H9 (cell line): ENCODE measurements at regions not wholly inside any gene's neighbourhood (a gene's known extent, or its start where the extent isn't known, plus 50 kb on each side); places are given as distances from the start of the nearest gene placed in this dataset.

ENCODE experiments used
- DNase-seq: peaks from one replicate; pipeline ENCODE4 v3.0.0-alpha.2; 2017
- H2AFZ ChIP-seq: one replicate; pipeline ENCODE4 v1.6.1; 2013; ENCODE audit warnings: mild to moderate bottlenecking, low read length, control low read depth, moderate library complexity
- H2AK5ac ChIP-seq: 2 replicates; pipeline ENCODE4 v1.6.1; 2013; ENCODE audit warnings: low read length, control low read depth, mixed read lengths; ENCODE audit not compliant: insufficient read length
- H2BK120ac ChIP-seq: one replicate; pipeline ENCODE4 v1.6.1; 2013; ENCODE audit warnings: low read depth, mild to moderate bottlenecking, low read length, control low read depth, inconsistent platforms; ENCODE audit not compliant: poor library complexity, severe bottlenecking
- H2BK12ac ChIP-seq: 2 replicates; pipeline ENCODE4 v1.6.1; 2013; ENCODE audit warnings: low read length, control low read depth, mixed read lengths, low read depth; ENCODE audit not compliant: insufficient read length
- H2BK15ac ChIP-seq: 2 replicates; pipeline ENCODE4 v1.6.1; 2013; ENCODE audit warnings: low read depth, low read length, control low read depth
- H2BK20ac ChIP-seq: one replicate; pipeline ENCODE4 v1.6.1; 2013; ENCODE audit warnings: low read depth, mild to moderate bottlenecking, low read length, control low read depth, inconsistent platforms; ENCODE audit not compliant: poor library complexity, severe bottlenecking
- H2BK5ac ChIP-seq: 2 replicates; pipeline ENCODE4 v1.6.1; 2013; ENCODE audit warnings: low read length, control low read depth, mixed read lengths; ENCODE audit not compliant: insufficient read length
- H3K14ac ChIP-seq: 2 replicates; pipeline ENCODE4 v1.6.1; 2013; ENCODE audit warnings: low read length, control low read depth; ENCODE audit not compliant: insufficient read depth
- H3K18ac ChIP-seq: 2 replicates; pipeline ENCODE4 v1.6.1; 2013; ENCODE audit warnings: low read depth, mild to moderate bottlenecking, mixed read lengths, low read length, control low read depth; ENCODE audit not compliant: insufficient read length
- H3K23ac ChIP-seq: 2 replicates; pipeline ENCODE4 v1.6.1; 2013; ENCODE audit warnings: low read length, control low read depth, mixed read lengths, low read depth; ENCODE audit not compliant: insufficient read length
- H3K23me2 ChIP-seq: 2 replicates; pipeline ENCODE4 v1.6.1; 2013; ENCODE audit warnings: low read depth, mild to moderate bottlenecking, mixed read lengths, low read length, control low read depth; ENCODE audit not compliant: insufficient read length, poor library complexity, severe bottlenecking
- H3K27ac ChIP-seq: 2 replicates; pipeline ENCODE4 v1.5.1; 2013; ENCODE audit warnings: low read length, control low read depth, mixed read lengths, low read depth; ENCODE audit not compliant: insufficient read length
- H3K27me3 ChIP-seq: 2 replicates; pipeline ENCODE4 v1.6.1; 2013; ENCODE audit warnings: low read length, control low read depth, inconsistent platforms; ENCODE audit not compliant: insufficient read depth
- H3K4ac ChIP-seq: 2 replicates; pipeline ENCODE4 v1.6.1; 2013; ENCODE audit warnings: low read depth, mild to moderate bottlenecking, control low read depth, inconsistent platforms, low read length, moderate library complexity
- H3K4me1 ChIP-seq: 2 replicates; pipeline ENCODE4 v1.6.1; 2013; ENCODE audit warnings: low read length, control low read depth, inconsistent platforms; ENCODE audit not compliant: insufficient read depth
- H3K4me2 ChIP-seq: 2 replicates; pipeline ENCODE4 v1.6.1; 2013; ENCODE audit warnings: low read length, control low read depth, mixed read lengths; ENCODE audit not compliant: insufficient read length, insufficient read depth
- H3K56ac ChIP-seq: 2 replicates; pipeline ENCODE4 v1.6.1; 2013; ENCODE audit warnings: low read depth, mild to moderate bottlenecking, mixed read lengths, low read length, control low read depth; ENCODE audit not compliant: insufficient read length
- H3K79me1 ChIP-seq: 2 replicates; pipeline ENCODE4 v1.6.1; 2013; ENCODE audit warnings: low read depth, mild to moderate bottlenecking, moderate library complexity, low read length, control low read depth, inconsistent platforms; ENCODE audit not compliant: insufficient read depth, poor library complexity, severe bottlenecking
- H3K79me2 ChIP-seq: 2 replicates; pipeline ENCODE4 v1.6.1; 2013; ENCODE audit warnings: low read length, control low read depth, inconsistent platforms; ENCODE audit not compliant: insufficient read depth
- H3K9ac ChIP-seq: 2 replicates; pipeline ENCODE4 v1.6.1; 2013; ENCODE audit warnings: low read length, control low read depth, mixed read lengths; ENCODE audit not compliant: insufficient read length; ENCODE audit errors: extremely low read depth
- H3K9me3 ChIP-seq: one replicate; pipeline ENCODE4 v1.6.1; 2013; ENCODE audit warnings: low read depth, low read length, inconsistent platforms; ENCODE audit not compliant: control insufficient read depth
- H3T11ph ChIP-seq: one replicate; pipeline ENCODE4 v1.6.1; 2013; ENCODE audit warnings: mild to moderate bottlenecking, low read length, control low read depth, inconsistent platforms
- H4K20me1 ChIP-seq: one replicate; pipeline ENCODE4 v1.6.1; 2013; ENCODE audit not compliant: control insufficient read depth, insufficient read length, insufficient read depth
- H4K5ac ChIP-seq: 2 replicates; pipeline ENCODE4 v1.6.1; 2013; ENCODE audit warnings: low read depth, mild to moderate bottlenecking, mixed read lengths, low read length, control low read depth; ENCODE audit not compliant: insufficient read length
- H4K8ac ChIP-seq: replicated peaks from 2 replicates; pipeline ENCODE4 v1.6.1; 2013; ENCODE audit warnings: low read length, control low read depth, mixed read lengths, low read depth; ENCODE audit not compliant: insufficient read length
- H4K91ac ChIP-seq: 2 replicates; pipeline ENCODE4 v1.6.1; 2013; ENCODE audit warnings: low read depth, mild to moderate bottlenecking, moderate library complexity, mixed read lengths, low read length, control low read depth; ENCODE audit not compliant: insufficient read length
- H3K27ac Mint-ChIP-seq, 3 experiments: 2 replicates in 2 of 3; 3 replicates in 1 of 3; pipeline ENCODE4 v1.8.0; 2020 to 2021; ENCODE audit warnings: mixed read lengths in 3 of 3, mild to moderate bottlenecking in 1 of 3, moderate library complexity in 1 of 3
- H3K27me3 Mint-ChIP-seq: 2 replicates; pipeline ENCODE4 v1.8.0; 2021; ENCODE audit warnings: low read depth, mild to moderate bottlenecking, moderate library complexity, mixed read lengths
- H3K36me3 Mint-ChIP-seq, 3 experiments: 2 replicates in 2 of 3; 3 replicates in 1 of 3; pipeline ENCODE4 v1.8.0; 2020 to 2021; ENCODE audit warnings: low read depth in 3 of 3, mixed read lengths in 3 of 3; ENCODE audit not compliant: insufficient read depth in 1 of 3
- H3K4me1 Mint-ChIP-seq, 2 experiments: 2 replicates each; pipeline ENCODE4 v1.8.0; 2020; ENCODE audit warnings: mixed read lengths in 2 of 2
- H3K4me3 Mint-ChIP-seq, 2 experiments: 2 replicates in 1 of 2; 3 replicates in 1 of 2; pipeline ENCODE4 v1.8.0; 2020 to 2021; ENCODE audit warnings: mild to moderate bottlenecking in 2 of 2, mixed read lengths in 2 of 2, moderate library complexity in 1 of 2
- H3K9me3 Mint-ChIP-seq, 2 experiments: 2 replicates in 1 of 2; 3 replicates in 1 of 2; pipeline ENCODE4 v1.8.0; 2020; ENCODE audit warnings: mild to moderate bottlenecking in 2 of 2, mixed read lengths in 2 of 2, moderate library complexity in 1 of 2
- WGBS: extraction: QIAGEN DNeasy Blood & Tissue Kit; methylation state at CpG from one replicate; pipeline ENCODE4 v1.1.7; 2013; ENCODE audit warnings: missing lambda C conversion rate, low lambda C conversion rate, mixed read lengths; ENCODE audit not compliant: insufficient read length; ENCODE audit errors: extremely low coverage; 5-methylcytosine and 5-hydroxymethylcytosine counted together
- TF ChIP-seq, protein P1 (sequence below): fragments of 200-600 bp; sonication (generic); conservative IDR thresholded peaks from 3 replicates; pipeline ENCODE4 v1.8.0; 2021; ENCODE audit warnings: antibody characterized with exemption, mild to moderate bottlenecking

DNA sequence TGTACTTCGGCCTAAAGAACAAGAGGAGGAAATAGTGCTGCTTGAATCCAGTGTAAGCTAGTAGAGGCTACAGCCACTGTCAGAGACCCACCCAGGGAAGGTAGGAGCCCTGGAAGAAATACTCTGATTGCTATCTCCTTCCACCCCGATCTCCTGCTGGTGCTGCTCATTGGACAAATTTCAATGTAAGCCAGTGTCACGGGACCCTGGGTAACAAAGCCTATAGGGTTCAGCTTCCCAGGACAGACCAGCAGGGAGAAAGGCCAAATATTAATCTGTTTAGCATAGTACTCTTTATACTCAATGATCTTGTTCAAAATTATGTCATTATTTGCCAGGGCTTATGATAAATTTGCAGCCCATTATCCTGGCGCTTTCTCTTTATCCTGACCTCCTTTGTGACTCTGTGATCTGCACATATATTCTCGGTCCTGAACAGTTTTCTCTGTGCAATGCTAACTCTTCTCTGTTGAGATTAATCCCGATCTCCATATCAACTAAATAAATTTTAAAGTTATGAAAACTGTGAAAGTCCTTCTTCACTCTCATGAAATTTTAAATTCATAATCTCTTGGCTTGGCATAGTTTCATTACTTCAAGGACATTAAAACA, 218.8 kb upstream of the PREP start:
- no peak for DNase-seq
- no peaks in the 10 kb centered on the region for H3K4me1 Mint-ChIP-seq
- H4K5ac ChIP-seq = no peak overlapping the region
- no peak overlapping the region for H3K4ac ChIP-seq
- no peak overlapping the region for H3K18ac ChIP-seq
- WGBS = no CpG with 5 or more reads among the region's 6 CpGs
- H2BK120ac ChIP-seq = no peak overlapping the region
- H3K27ac Mint-ChIP-seq = no peak overlapping the region
- H3K27me3 ChIP-seq = no peaks in the 10 kb centered on the region
- no peaks in the 10 kb centered on the region for H3K36me3 Mint-ChIP-seq
- no peak overlapping the region for H2BK5ac ChIP-seq
- no peak overlapping the region for H3T11ph ChIP-seq
- H2BK12ac ChIP-seq = no peak overlapping the region
- H3K27ac ChIP-seq = no peak overlapping the region
- H2AK5ac ChIP-seq = no peak overlapping the region
- H3K4me3 Mint-ChIP-seq = no peak overlapping the region
- H2BK20ac ChIP-seq = no peak overlapping the region
- H3K4me1 ChIP-seq = no peaks in the 10 kb centered on the region
- H4K20me1 ChIP-seq = no peaks in the 10 kb centered on the region
- TF ChIP-seq, protein P1, sequence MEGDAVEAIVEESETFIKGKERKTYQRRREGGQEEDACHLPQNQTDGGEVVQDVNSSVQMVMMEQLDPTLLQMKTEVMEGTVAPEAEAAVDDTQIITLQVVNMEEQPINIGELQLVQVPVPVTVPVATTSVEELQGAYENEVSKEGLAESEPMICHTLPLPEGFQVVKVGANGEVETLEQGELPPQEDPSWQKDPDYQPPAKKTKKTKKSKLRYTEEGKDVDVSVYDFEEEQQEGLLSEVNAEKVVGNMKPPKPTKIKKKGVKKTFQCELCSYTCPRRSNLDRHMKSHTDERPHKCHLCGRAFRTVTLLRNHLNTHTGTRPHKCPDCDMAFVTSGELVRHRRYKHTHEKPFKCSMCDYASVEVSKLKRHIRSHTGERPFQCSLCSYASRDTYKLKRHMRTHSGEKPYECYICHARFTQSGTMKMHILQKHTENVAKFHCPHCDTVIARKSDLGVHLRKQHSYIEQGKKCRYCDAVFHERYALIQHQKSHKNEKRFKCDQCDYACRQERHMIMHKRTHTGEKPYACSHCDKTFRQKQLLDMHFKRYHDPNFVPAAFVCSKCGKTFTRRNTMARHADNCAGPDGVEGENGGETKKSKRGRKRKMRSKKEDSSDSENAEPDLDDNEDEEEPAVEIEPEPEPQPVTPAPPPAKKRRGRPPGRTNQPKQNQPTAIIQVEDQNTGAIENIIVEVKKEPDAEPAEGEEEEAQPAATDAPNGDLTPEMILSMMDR = no peak
- H3K23me2 ChIP-seq = no peaks in the 10 kb centered on the region
- H3K9me3 Mint-ChIP-seq = peaks cover 0 to 2% of the 10 kb centered on the region in 2 experiments; a peak in 1 of 5 replicates
- H3K9me3 ChIP-seq = no peaks in the 10 kb centered on the region
- H3K79me2 ChIP-seq = no peaks in the 10 kb centered on the region
- no peak overlapping the region for H4K8ac ChIP-seq
- no peaks in the 10 kb centered on the region for H3K79me1 ChIP-seq
- H3K56ac ChIP-seq = no peak overlapping the region
- no peak overlapping the region for H3K23ac ChIP-seq
- H3K4me2 ChIP-seq = no peak overlapping the region
- no peak overlapping the region for H2AFZ ChIP-seq
- H2BK15ac ChIP-seq = no peak overlapping the region
- H3K27me3 Mint-ChIP-seq = no peaks in the 10 kb centered on the region
- H3K14ac ChIP-seq = no peak overlapping the region
- no peak overlapping the region for H3K9ac ChIP-seq
- no peak overlapping the region for H4K91ac ChIP-seq
